SK-N-MC (cell line): ENCODE measurements at regions not wholly inside any gene's neighbourhood (a gene's known extent, or its start where the extent isn't known, plus 50 kb on each side); places are given as distances from the start of the nearest gene placed in this dataset.

Experiments
- EZH2 ChIP-seq: fragments of 200-600 bp; sonication (generic); IDR thresholded peaks from one replicate; pipeline ENCODE4 v1.6.1; 2017; ENCODE audit warnings: antibody characterized with exemption
- FOXP2 ChIP-seq: optimal IDR thresholded peaks from 2 replicates; pipeline ENCODE3; 2011; ENCODE audit warnings: mild to moderate bottlenecking, moderate library complexity; ENCODE audit not compliant: insufficient read depth; ENCODE audit errors: extremely low read length, control extremely low read depth
- POLR2AphosphoS5 ChIP-seq: IDR thresholded peaks from 2 replicates; pipeline ENCODE4 v1.6.1; 2012; ENCODE audit warnings: mild to moderate bottlenecking, low read depth, low read length, borderline replicate concordance

GRCh38 chr2:172662099-172662498 lies 73.5 kb upstream of the RAPGEF4 start:
- TF ChIP-seq POLR2AphosphoS5: no peak
- no peak for TF ChIP-seq EZH2
- TF ChIP-seq FOXP2: no peak
